HepG2 (cell line): ENCODE measurements at regions not wholly inside any gene's neighbourhood (a gene's known extent, or its start where the extent isn't known, plus 50 kb on each side); places are given as distances from the start of the nearest gene placed in this dataset.

ENCODE experiments used
- ATAC-seq: fragments of 200-7000 bp; cut with Tn5 transposase; 3 replicates; pipeline ENCODE4 v1.9.1; 2020; ENCODE audit warnings: mild to moderate bottlenecking, moderate library complexity
- BruUV-seq: library from RNA; stranded (reverse); fragments of 400-500 nt; replicated peaks from 2 replicates; lab custom pipeline; 2021; lab: Mats Ljungman, UMichigan
- CTCF ChIA-PET: fragments of 300-600 bp; formaldehyde crosslinking; extraction: SDS; loops from one replicate; lab custom pipeline; 2021; ENCODE audit warnings: low total read pairs, inconsistent platforms, low intra/inter-chr PET ratio; lab: Yijun Ruan, JAX
- POLR2A ChIA-PET: fragments of 350-600 bp; sonication (Branson Sonifier 250); formaldehyde crosslinking; loops from one replicate; lab custom pipeline; 2020; ENCODE audit warnings: antibody characterized with exemption, inconsistent platforms; lab: Yijun Ruan, JAX
- DNase-seq: peaks from one replicate; pipeline ENCODE4 v3.0.0-alpha.2; 2015; ENCODE audit warnings: low spot score
- FAIRE-seq: peaks from 3 replicates; lab custom pipeline; 2011; peaks lifted over from hg19 to GRCh38; lab: Jason Lieb, UNC
- H2AFZ ChIP-seq: one replicate; pipeline ENCODE4 v1.6.1; 2011; ENCODE audit warnings: low read length, inconsistent platforms
- H3K27ac ChIP-seq: fragments of 300-600 bp; 3 replicates; pipeline ENCODE4 v1.8.0; 2011; ENCODE audit warnings: mixed run types, mild to moderate bottlenecking, mixed read lengths, low read length, inconsistent platforms; ENCODE audit not compliant: insufficient read depth; ENCODE audit errors: extremely low read length
- H3K27me3 ChIP-seq, 2 experiments: fragments of 200-600 bp in 1 of 2; 2 replicates in 1 of 2; 3 replicates in 1 of 2; pipeline versions ENCODE4 v1.6.0 to v1.8.0; 2011; ENCODE audit warnings: low read length in 2 of 2, mild to moderate bottlenecking in 2 of 2, moderate library complexity in 2 of 2, inconsistent platforms in 1 of 2; ENCODE audit not compliant: insufficient read depth in 2 of 2, control insufficient read depth in 1 of 2
- H3K36me3 ChIP-seq, 2 experiments: fragments of 200-600 bp in 1 of 2; replicated peaks in 1 of 2; 2 replicates in 1 of 2; 3 replicates in 1 of 2; pipeline versions ENCODE4 v1.5.1 to v1.8.0; 2011; ENCODE audit warnings: low read length in 2 of 2, inconsistent platforms in 1 of 2; ENCODE audit not compliant: insufficient read depth in 2 of 2, control insufficient read depth in 1 of 2
- H3K4me1 ChIP-seq: 2 replicates; pipeline ENCODE4 v1.5.1; 2012; ENCODE audit warnings: low read length, inconsistent platforms; ENCODE audit not compliant: insufficient read depth
- H3K4me2 ChIP-seq: 2 replicates; pipeline ENCODE4 v1.6.0; 2011; ENCODE audit warnings: low read depth, low read length, inconsistent platforms
- H3K4me3 ChIP-seq, 3 experiments: fragments of 200-600 bp in 1 of 3; sonication (generic), shearing (Covaris generic) in 1 of 3; replicated peaks in 1 of 3; 2 replicates each; pipeline ENCODE4 v1.5.1; 2011 to 2016; ENCODE audit warnings: low read length in 3 of 3, inconsistent platforms in 2 of 3, low read depth in 2 of 3, mild to moderate bottlenecking in 2 of 3, control low read depth in 1 of 3, mixed read lengths in 1 of 3; ENCODE audit not compliant: insufficient read depth in 1 of 3
- H3K79me2 ChIP-seq: one replicate; pipeline ENCODE4 v1.6.1; 2011; ENCODE audit warnings: low read length, inconsistent platforms; ENCODE audit not compliant: insufficient read depth
- H3K9ac ChIP-seq: 2 replicates; pipeline ENCODE4 v1.6.0; 2011; ENCODE audit warnings: mild to moderate bottlenecking, low read depth, low read length, inconsistent platforms; ENCODE audit not compliant: insufficient read depth
- H3K9me3 ChIP-seq: 2 replicates; pipeline ENCODE4 v1.5.1; 2012; ENCODE audit warnings: mild to moderate bottlenecking, low read length
- H4K20me1 ChIP-seq: 2 replicates; pipeline ENCODE4 v1.6.0; 2011; ENCODE audit warnings: inconsistent platforms, mild to moderate bottlenecking, low read length, moderate library complexity; ENCODE audit not compliant: insufficient read depth
- AHDC1 ChIP-seq: sonication (generic); formaldehyde crosslinking; IDR thresholded peaks from 2 replicates; pipeline ENCODE4 v1.5.1; 2020; ENCODE audit warnings: mild to moderate bottlenecking, missing genetic modification reagents, borderline replicate concordance
- DPF2 ChIP-seq: sonication (generic); formaldehyde crosslinking; IDR thresholded peaks from 2 replicates; pipeline ENCODE4 v1.4.0; 2020; ENCODE audit warnings: mild to moderate bottlenecking, low read depth, missing genetic modification reagents, borderline replicate concordance
- EZH2 ChIP-seq: conservative IDR thresholded peaks from 2 replicates; pipeline ENCODE4 v1.6.1; 2012; ENCODE audit warnings: mild to moderate bottlenecking, low read depth, low read length, moderate library complexity
- KDM5A ChIP-seq: fragments of 200-600 bp; sonication (generic); IDR thresholded peaks from 2 replicates; pipeline ENCODE4 v1.7.0; 2018; ENCODE audit warnings: antibody characterized with exemption, mild to moderate bottlenecking, low read length, borderline replicate concordance
- ZBTB3 ChIP-seq: sonication (generic); formaldehyde crosslinking; IDR thresholded peaks from 2 replicates; pipeline ENCODE4 v1.4.0; 2020; ENCODE audit warnings: low read depth, mild to moderate bottlenecking, moderate library complexity, missing genetic modification reagents, borderline replicate concordance
- ZNF501 ChIP-seq: sonication (generic); formaldehyde crosslinking; IDR thresholded peaks from 2 replicates; pipeline ENCODE4 v1.5.1; 2020; ENCODE audit warnings: mild to moderate bottlenecking, moderate library complexity, missing genetic modification reagents
- WGBS: methylation state at CpG from one replicate; pipeline ENCODE4 v1.1.6; 2017; ENCODE audit warnings: low lambda C conversion rate; 5-methylcytosine and 5-hydroxymethylcytosine counted together
- in situ Hi-C: cut with HindIII; loops from 2 replicates; pipeline ENCODE4 v1.10.0; 2017; ENCODE audit warnings: low pct_unique_long_range_greater_than_20kb; ENCODE audit not compliant: extremely low pct_ligation_motif_present
- intact Hi-C: fragments of 100-400 bp; cut with micrococcal nuclease; formaldehyde crosslinking; loops from one replicate; pipeline ENCODE4 v1.10.0; 2022; ENCODE audit not compliant: unreplicated experiment

DNA sequence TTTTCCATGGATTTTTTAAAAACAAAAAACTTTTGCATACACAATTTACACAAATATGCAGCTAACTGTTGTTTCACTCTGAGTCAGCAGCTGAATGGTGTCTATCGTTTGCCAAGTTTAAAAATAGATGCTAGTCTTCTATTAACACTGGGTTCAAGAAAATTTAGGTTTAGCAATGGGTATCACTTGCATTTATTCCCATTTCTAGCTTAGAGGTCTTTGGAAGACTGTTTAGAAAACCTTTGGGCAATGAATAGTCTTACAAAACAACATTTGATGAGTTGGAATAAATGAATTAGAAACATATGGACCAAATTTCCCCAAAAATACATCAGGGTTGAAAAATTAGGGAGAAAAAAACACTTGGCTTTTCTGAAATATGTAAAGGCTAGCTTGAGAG is 165.8 kb downstream of the LYPLAL1 start:
- no peak for FAIRE-seq
- ChIA-PET CTCF (no interaction called here), POLR2A (interaction anchor here (1.0 kb wide), 1 partner anchor 10 kb away, joined by 3 read pairs; no protein-coding TSS in a partner anchor)
- in situ Hi-C loops (no loop called here), intact Hi-C loops (no loop called here)
- no peak overlapping the region for H3K4me2 ChIP-seq
- H2AFZ ChIP-seq, result no peak overlapping the region
- H3K4me3 ChIP-seq, result no peak overlapping the region
- DNase-seq, result no peak
- H3K9me3 ChIP-seq, result no peaks in the 10 kb centered on the region
- H3K9ac ChIP-seq, result no peak overlapping the region
- TF ChIP-seq EZH2 (no peak), DPF2 (CRISPR knock-in tag) (no peak), ZBTB3 (CRISPR knock-in tag) (no peak), AHDC1 (CRISPR knock-in tag) (no peak), KDM5A (no peak), ZNF501 (no peak)
- H4K20me1 ChIP-seq, result no peaks in the 10 kb centered on the region
- WGBS, result 73% methylated on average over 1 of the region's 1 CpG
- H3K79me2 ChIP-seq, result no peaks in the 10 kb centered on the region
- no peak overlapping the region for H3K27ac ChIP-seq
- H3K4me1 ChIP-seq, result no peaks in the 10 kb centered on the region
- no peaks in the 10 kb centered on the region for H3K36me3 ChIP-seq
- ATAC-seq, result no peak
- no TSS peak for BruUV-seq
- H3K27me3 ChIP-seq, result no peaks in the 10 kb centered on the region
